ENCODE measurements at regions not wholly inside any gene's neighbourhood (a gene's known extent, or its start where the extent isn't known, plus 50 kb on each side); places are given as distances from the start of the nearest gene placed in this dataset.
"Not testable (repeated sequence)": the region's sequence is repeated elsewhere in the genome, so short reads cannot be mapped to it uniquely, and the experiment has no call there.

- no peak for DNase-seq (ENCODE audit: low spot score)
Observed at GRCh38 chr3:89932882-89933281, 825.5 kb downstream of the EPHA3 start.

- not testable (repeated sequence) for DNase-seq (ENCODE audit: low spot score)
Observed at GRCh38 chr3:89944461-89944860, 837.0 kb downstream of the EPHA3 start.

- no peak for DNase-seq (ENCODE audit: low spot score)
Observed at GRCh38 chr3:89946884-89947283, 839.5 kb downstream of the EPHA3 start.

GRCh38 chr3:89947337-89947954 lies 840.0 kb downstream of the EPHA3 start:
- DNase-seq (ENCODE audit: low spot score), result no peak

- DNase-seq (ENCODE audit: low spot score), result no peak
Observed at GRCh38 chr3:89948008-89948407, 840.6 kb downstream of the EPHA3 start.

- DNase-seq (ENCODE audit: low spot score), result no peak
Observed at GRCh38 chr3:89950772-89951171, 843.4 kb downstream of the EPHA3 start.

GRCh38 chr3:89954137-89954536 lies 846.7 kb downstream of the EPHA3 start:
- DNase-seq (ENCODE audit: low spot score), result no peak

GRCh38 chr3:89955156-89955555 lies 847.7 kb downstream of the EPHA3 start:
- DNase-seq (ENCODE audit: low spot score), result no peak

GRCh38 chr3:89957451-89957850 lies 850.0 kb downstream of the EPHA3 start:
- DNase-seq (ENCODE audit: low spot score), result no peak

- not testable (repeated sequence) for DNase-seq (ENCODE audit: low spot score)
Observed at GRCh38 chr3:89958163-89958562, 850.7 kb downstream of the EPHA3 start.

GRCh38 chr3:89964347-89964746 lies 856.9 kb downstream of the EPHA3 start:
- no peak for DNase-seq (ENCODE audit: low spot score)

- no peak for DNase-seq (ENCODE audit: low spot score)
Observed at GRCh38 chr3:89966877-89967665, 859.6 kb downstream of the EPHA3 start.

- no peak for DNase-seq (ENCODE audit: low spot score)
Observed at GRCh38 chr3:89971329-89971728, 863.9 kb downstream of the EPHA3 start.

- no peak for DNase-seq (ENCODE audit: low spot score)
Observed at GRCh38 chr3:89973156-89973555, 865.7 kb downstream of the EPHA3 start.

- no peak for DNase-seq (ENCODE audit: low spot score)
Observed at GRCh38 chr3:89974903-89975519, 867.6 kb downstream of the EPHA3 start.

- DNase-seq (ENCODE audit: low spot score), result no peak
Observed at GRCh38 chr3:89983449-89983848, 876.0 kb downstream of the EPHA3 start.

GRCh38 chr3:90005281-90005847 lies 897.9 kb downstream of the EPHA3 start:
- DNase-seq (ENCODE audit: low spot score), result no peak

GRCh38 chr3:90007778-90008499 lies 900.5 kb downstream of the EPHA3 start:
- no peak for DNase-seq (ENCODE audit: low spot score)

GRCh38 chr3:90010341-90010740 lies 902.9 kb downstream of the EPHA3 start:
- no peak for DNase-seq (ENCODE audit: low spot score)

GRCh38 chr3:90011131-90011530 lies 903.7 kb downstream of the EPHA3 start:
- no peak for DNase-seq (ENCODE audit: low spot score)

GRCh38 chr3:90011596-90011995 lies 904.2 kb downstream of the EPHA3 start:
- no peak for DNase-seq (ENCODE audit: low spot score)

- DNase-seq (ENCODE audit: low spot score), result no peak
Observed at GRCh38 chr3:90011996-90012395, 904.6 kb downstream of the EPHA3 start.
